HCT116 (cell line): ENCODE measurements at regions not wholly inside any gene's neighbourhood (a gene's known extent, or its start where the extent isn't known, plus 50 kb on each side); places are given as distances from the start of the nearest gene placed in this dataset.

Source experiments
- ATAC-seq: fragments of 200-7000 bp; cut with Tn5 transposase; 2 replicates; pipeline ENCODE4 v1.9.1; 2020; ENCODE audit warnings: mild to moderate bottlenecking, moderate library complexity
- BruUV-seq: library from RNA; stranded (reverse); fragments of 400-500 nt; replicated peaks from 2 replicates; lab custom pipeline; 2021; lab: Mats Ljungman, UMichigan
- CTCF ChIA-PET: fragments of 300-600 bp; sonication (Branson Sonifier 250); formaldehyde crosslinking; loops from one replicate; lab custom pipeline; 2021; ENCODE audit warnings: antibody characterized with exemption; lab: Charles Lee
- POLR2A ChIA-PET: fragments of 300-600, 350-600 bp; sonication (Branson Sonifier 250); formaldehyde crosslinking; loops from one replicate; lab custom pipeline; 2021; ENCODE audit warnings: antibody characterized with exemption; lab: Charles Lee
- RAD21 ChIA-PET, 2 experiments: fragments of 300-600 bp; sonication (Branson Sonifier 250); formaldehyde crosslinking; loops; one replicate each; lab custom pipeline; 2023; ENCODE audit warnings: low total read pairs in 2 of 2; ENCODE audit not compliant: uncharacterized antibody in 2 of 2, unreplicated experiment in 2 of 2, low non-redundant PET in 1 of 2; lab: Charles Lee
- DNase-seq: peaks from one replicate; pipeline ENCODE4 v3.0.0-alpha.2; 2010; ENCODE audit warnings: low read depth, low spot score
- H2AFZ ChIP-seq: fragments of 200-600 bp; shearing (Covaris generic), sonication (generic); 2 replicates; pipeline ENCODE4 v1.6.1; 2017; ENCODE audit warnings: low read depth, mixed run types, mixed read lengths, antibody characterized with exemption, low read length; ENCODE audit not compliant: poor library complexity, severe bottlenecking
- H3K27ac ChIP-seq: 2 replicates; pipeline ENCODE4 v1.5.1; 2012; ENCODE audit warnings: low read depth, low read length
- H3K27me3 ChIP-seq: fragments of 200-600 bp; sonication (generic); 2 replicates; pipeline ENCODE4 v1.6.1; 2016; ENCODE audit warnings: mixed run types, low read length, mixed read lengths; ENCODE audit not compliant: insufficient read depth
- H3K36me3 ChIP-seq, 2 experiments: fragments of 200-500 bp in 1 of 2; fragments of 200-600 bp in 1 of 2; sonication (Bioruptor generic) in 1 of 2; sonication (generic) in 1 of 2; 2 replicates each; pipeline versions ENCODE4 v1.5.1 to v1.6.1; 2014 to 2016; ENCODE audit warnings: low read length in 2 of 2, inconsistent platforms in 1 of 2, mixed read lengths in 1 of 2, mixed run types in 1 of 2; ENCODE audit not compliant: insufficient read depth in 2 of 2, control insufficient read depth in 1 of 2
- H3K4me1 ChIP-seq, 2 experiments: fragments of 200-600 bp in 1 of 2; sonication (generic) in 1 of 2; 2 replicates each; pipeline versions ENCODE4 v1.5.1 to v1.6.1; 2012 to 2017; ENCODE audit warnings: low read length in 2 of 2, inconsistent platforms in 1 of 2, mild to moderate bottlenecking in 1 of 2, mixed read lengths in 1 of 2, mixed run types in 1 of 2, moderate library complexity in 1 of 2; ENCODE audit not compliant: insufficient read depth in 2 of 2, control insufficient read depth in 1 of 2
- H3K4me2 ChIP-seq: fragments of 200-600 bp; sonication (generic); 2 replicates; pipeline ENCODE4 v1.6.1; 2017; ENCODE audit warnings: mixed run types, low read length, mixed read lengths
- H3K4me3 ChIP-seq, 2 experiments: fragments of 200-600 bp in 1 of 2; sonication (generic) in 1 of 2; replicated peaks in 1 of 2; 2 replicates each; pipeline ENCODE4 v1.5.1; 2011 to 2016; ENCODE audit warnings: low read length in 2 of 2, control low read depth in 1 of 2, low read depth in 1 of 2, mild to moderate bottlenecking in 1 of 2, mixed read lengths in 1 of 2, mixed run types in 1 of 2
- H3K79me2 ChIP-seq: fragments of 200-600 bp; sonication (generic); 2 replicates; pipeline ENCODE4 v1.6.1; 2017; ENCODE audit warnings: mild to moderate bottlenecking, mixed run types, low read length, moderate library complexity, mixed read lengths; ENCODE audit not compliant: insufficient read depth
- H3K9ac ChIP-seq: fragments of 200-600 bp; sonication (generic); 2 replicates; pipeline ENCODE4 v1.6.1; 2016; ENCODE audit warnings: low read length, mixed read lengths
- H3K9me2 ChIP-seq: fragments of 200-600 bp; sonication (generic), shearing (Covaris generic); 2 replicates; pipeline ENCODE4 v1.6.1; 2017; ENCODE audit warnings: mixed run types, mild to moderate bottlenecking, moderate library complexity; ENCODE audit not compliant: insufficient read depth
- H3K9me3 ChIP-seq, 2 experiments: fragments of 200-500 bp in 1 of 2; fragments of 200-600 bp in 1 of 2; sonication (Bioruptor generic) in 1 of 2; sonication (generic) in 1 of 2; 2 replicates each; pipeline ENCODE4 v1.6.1; 2014 to 2017; ENCODE audit warnings: low read length in 2 of 2, mixed read lengths in 2 of 2, inconsistent platforms in 1 of 2, low read depth in 1 of 2, mild to moderate bottlenecking in 1 of 2, mixed run types in 1 of 2, moderate library complexity in 1 of 2; ENCODE audit not compliant: control insufficient read depth in 1 of 2, insufficient read depth in 1 of 2
- H4K20me1 ChIP-seq: fragments of 200-600 bp; sonication (generic), shearing (Covaris generic); 2 replicates; pipeline ENCODE4 v1.6.1; 2017; ENCODE audit warnings: mixed run types, mild to moderate bottlenecking, moderate library complexity; ENCODE audit not compliant: insufficient read depth
- CEBPB ChIP-seq: IDR thresholded peaks from 2 replicates; pipeline ENCODE4 v1.6.1; 2012; ENCODE audit warnings: low read depth
- EGR1 ChIP-seq: IDR thresholded peaks from 2 replicates; pipeline ENCODE4 v1.6.1; 2012; ENCODE audit warnings: low read depth
- ELF1 ChIP-seq: IDR thresholded peaks from 2 replicates; pipeline ENCODE4 v1.6.1; 2012; ENCODE audit warnings: low read depth, borderline replicate concordance
- POLR2A ChIP-seq: IDR thresholded peaks from 2 replicates; pipeline ENCODE4 v1.7.0; 2011; ENCODE audit warnings: borderline replicate concordance; ENCODE audit not compliant: insufficient read depth, insufficient read length; ENCODE audit errors: extremely low read depth
- RAD21 ChIP-seq: IDR thresholded peaks from 2 replicates; pipeline ENCODE4 v1.6.1; 2012; ENCODE audit warnings: low read depth, mild to moderate bottlenecking
- SP1 ChIP-seq: IDR thresholded peaks from 2 replicates; pipeline ENCODE4 v1.6.1; 2012; ENCODE audit warnings: low read depth
- SRF ChIP-seq: IDR thresholded peaks from 2 replicates; pipeline ENCODE4 v1.6.1; 2012; ENCODE audit warnings: low read depth
- TCF7L2 ChIP-seq: IDR thresholded peaks from 2 replicates; pipeline ENCODE4 v1.7.0; 2011; ENCODE audit warnings: borderline replicate concordance, inconsistent platforms; ENCODE audit not compliant: insufficient read depth, insufficient read length; ENCODE audit errors: extremely low read depth
- ZFX ChIP-seq: fragments of 450-650 bp; IDR thresholded peaks from 2 replicates; pipeline ENCODE4 v1.6.1; 2017
- intact Hi-C: fragments of 100-400 bp; cut with micrococcal nuclease; formaldehyde crosslinking; loops from 2 replicates; pipeline ENCODE4 v1.10.0; 2022
- TF ChIP-seq, protein P1 (sequence below): IDR thresholded peaks from 2 replicates; pipeline ENCODE4 v1.6.1; 2012; ENCODE audit warnings: low read depth
- TF ChIP-seq, protein P2 (sequence below), 3 experiments: fragments of 200-600 bp in 1 of 3; sonication (generic) in 1 of 3; IDR thresholded peaks in 2 of 3; conservative IDR thresholded peaks in 1 of 3; 2 replicates each; pipeline ENCODE4 v1.5.1; 2012 to 2017; ENCODE audit warnings: low read depth in 2 of 3, low read length in 2 of 3, antibody characterized with exemption in 1 of 3, borderline replicate concordance in 1 of 3, control low read depth in 1 of 3, mild to moderate bottlenecking in 1 of 3, mixed read lengths in 1 of 3, mixed run types in 1 of 3, moderate library complexity in 1 of 3; ENCODE audit not compliant: insufficient read depth in 1 of 3
- TF ChIP-seq, protein P3 (sequence below): IDR thresholded peaks from 2 replicates; pipeline ENCODE4 v1.6.1; 2011; ENCODE audit warnings: mild to moderate bottlenecking, low read length, moderate library complexity; ENCODE audit not compliant: insufficient replicate concordance; ENCODE audit errors: extremely low read depth

DNA sequence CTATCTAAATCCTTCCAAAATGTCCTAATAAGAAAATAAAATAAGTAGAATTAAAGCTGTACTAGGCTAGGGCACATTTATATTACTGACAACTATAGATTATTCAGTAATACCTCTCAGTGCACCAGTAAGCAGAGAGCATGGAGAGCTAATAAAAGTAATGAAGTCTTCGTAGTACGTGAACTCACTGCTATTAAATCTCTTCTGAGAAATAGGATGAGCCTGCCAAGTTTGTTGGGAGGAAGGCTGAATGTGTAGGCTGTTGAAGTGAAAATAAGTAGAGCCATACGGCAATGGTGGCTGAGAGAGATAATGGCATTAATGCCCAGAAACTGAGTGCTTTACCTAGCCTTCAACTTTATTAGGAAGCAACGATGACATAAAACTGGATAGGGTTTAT is 73.9 kb upstream of the NR5A2 start:
- ChIA-PET RAD21 (no interaction called here), POLR2A (no interaction called here)

DNA sequence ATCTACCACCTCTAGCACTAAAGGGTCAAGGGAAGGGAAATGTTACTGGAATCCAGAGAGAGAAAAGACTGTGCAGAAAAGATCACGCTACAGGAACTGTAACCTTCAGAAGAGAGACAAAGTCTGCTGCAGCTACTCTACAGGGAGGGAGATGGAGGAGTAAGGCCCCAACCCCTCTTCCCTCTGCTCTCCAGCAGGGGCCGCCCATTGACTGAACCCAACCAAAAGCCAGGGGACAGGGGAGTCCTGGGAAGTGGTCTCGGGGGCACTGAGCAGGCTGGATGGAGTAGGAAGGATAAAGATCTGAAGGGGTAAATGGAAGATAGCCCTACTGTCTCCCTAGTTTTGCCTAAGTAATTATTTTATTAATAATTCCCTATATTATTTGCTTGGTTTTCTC is 72.8 kb upstream of the NR5A2 start:
- no peak overlapping the region for H3K9ac ChIP-seq
- H3K9me3 ChIP-seq = no peaks in the 10 kb centered on the region
- H3K4me1 ChIP-seq = no peaks in the 10 kb centered on the region
- no peaks in the 10 kb centered on the region for H3K36me3 ChIP-seq
- no TSS peak for BruUV-seq
- no peaks in the 10 kb centered on the region for H3K79me2 ChIP-seq
- ATAC-seq (peak; percentile 78), DNase-seq (no peak)
- H3K9me2 ChIP-seq = no peaks in the 10 kb centered on the region
- ChIA-PET CTCF (interaction anchor here (1.7 kb wide), 1 partner anchor 321 kb away, joined by 4 read pairs; no protein-coding TSS in a partner anchor), POLR2A (interaction anchor here (0.6 kb wide), 1 partner anchor 128 kb away, joined by 3 read pairs; no protein-coding TSS in a partner anchor), RAD21 (no interaction called here)
- no peak overlapping the region for H3K4me3 ChIP-seq
- TF ChIP-seq, protein P1, sequence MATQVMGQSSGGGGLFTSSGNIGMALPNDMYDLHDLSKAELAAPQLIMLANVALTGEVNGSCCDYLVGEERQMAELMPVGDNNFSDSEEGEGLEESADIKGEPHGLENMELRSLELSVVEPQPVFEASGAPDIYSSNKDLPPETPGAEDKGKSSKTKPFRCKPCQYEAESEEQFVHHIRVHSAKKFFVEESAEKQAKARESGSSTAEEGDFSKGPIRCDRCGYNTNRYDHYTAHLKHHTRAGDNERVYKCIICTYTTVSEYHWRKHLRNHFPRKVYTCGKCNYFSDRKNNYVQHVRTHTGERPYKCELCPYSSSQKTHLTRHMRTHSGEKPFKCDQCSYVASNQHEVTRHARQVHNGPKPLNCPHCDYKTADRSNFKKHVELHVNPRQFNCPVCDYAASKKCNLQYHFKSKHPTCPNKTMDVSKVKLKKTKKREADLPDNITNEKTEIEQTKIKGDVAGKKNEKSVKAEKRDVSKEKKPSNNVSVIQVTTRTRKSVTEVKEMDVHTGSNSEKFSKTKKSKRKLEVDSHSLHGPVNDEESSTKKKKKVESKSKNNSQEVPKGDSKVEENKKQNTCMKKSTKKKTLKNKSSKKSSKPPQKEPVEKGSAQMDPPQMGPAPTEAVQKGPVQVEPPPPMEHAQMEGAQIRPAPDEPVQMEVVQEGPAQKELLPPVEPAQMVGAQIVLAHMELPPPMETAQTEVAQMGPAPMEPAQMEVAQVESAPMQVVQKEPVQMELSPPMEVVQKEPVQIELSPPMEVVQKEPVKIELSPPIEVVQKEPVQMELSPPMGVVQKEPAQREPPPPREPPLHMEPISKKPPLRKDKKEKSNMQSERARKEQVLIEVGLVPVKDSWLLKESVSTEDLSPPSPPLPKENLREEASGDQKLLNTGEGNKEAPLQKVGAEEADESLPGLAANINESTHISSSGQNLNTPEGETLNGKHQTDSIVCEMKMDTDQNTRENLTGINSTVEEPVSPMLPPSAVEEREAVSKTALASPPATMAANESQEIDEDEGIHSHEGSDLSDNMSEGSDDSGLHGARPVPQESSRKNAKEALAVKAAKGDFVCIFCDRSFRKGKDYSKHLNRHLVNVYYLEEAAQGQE = no peak
- TF ChIP-seq EGR1 (no peak), RAD21 (peak; percentile 56), TCF7L2 (no peak), SRF (no peak), POLR2A (no peak), SP1 (no peak), ZFX (peak; percentile 21; the same call in 1 of the 2 replicates), CEBPB (no peak), ELF1 (no peak)
- TF ChIP-seq, protein P2, sequence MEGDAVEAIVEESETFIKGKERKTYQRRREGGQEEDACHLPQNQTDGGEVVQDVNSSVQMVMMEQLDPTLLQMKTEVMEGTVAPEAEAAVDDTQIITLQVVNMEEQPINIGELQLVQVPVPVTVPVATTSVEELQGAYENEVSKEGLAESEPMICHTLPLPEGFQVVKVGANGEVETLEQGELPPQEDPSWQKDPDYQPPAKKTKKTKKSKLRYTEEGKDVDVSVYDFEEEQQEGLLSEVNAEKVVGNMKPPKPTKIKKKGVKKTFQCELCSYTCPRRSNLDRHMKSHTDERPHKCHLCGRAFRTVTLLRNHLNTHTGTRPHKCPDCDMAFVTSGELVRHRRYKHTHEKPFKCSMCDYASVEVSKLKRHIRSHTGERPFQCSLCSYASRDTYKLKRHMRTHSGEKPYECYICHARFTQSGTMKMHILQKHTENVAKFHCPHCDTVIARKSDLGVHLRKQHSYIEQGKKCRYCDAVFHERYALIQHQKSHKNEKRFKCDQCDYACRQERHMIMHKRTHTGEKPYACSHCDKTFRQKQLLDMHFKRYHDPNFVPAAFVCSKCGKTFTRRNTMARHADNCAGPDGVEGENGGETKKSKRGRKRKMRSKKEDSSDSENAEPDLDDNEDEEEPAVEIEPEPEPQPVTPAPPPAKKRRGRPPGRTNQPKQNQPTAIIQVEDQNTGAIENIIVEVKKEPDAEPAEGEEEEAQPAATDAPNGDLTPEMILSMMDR (IDR thresholded peaks at IDR 0.05 in 2 of 3, conservative IDR thresholded peaks at IDR 0.05 in 1 of 3; ENCODE audit: borderline replicate concordance in 1 of 3, insufficient read depth in 1 of 3, low read depth in 2 of 3, low read length in 2 of 3) = peak; percentile 15 to 55 (median 53); a peak in 4 of 6 replicates
- TF ChIP-seq, protein P3, sequence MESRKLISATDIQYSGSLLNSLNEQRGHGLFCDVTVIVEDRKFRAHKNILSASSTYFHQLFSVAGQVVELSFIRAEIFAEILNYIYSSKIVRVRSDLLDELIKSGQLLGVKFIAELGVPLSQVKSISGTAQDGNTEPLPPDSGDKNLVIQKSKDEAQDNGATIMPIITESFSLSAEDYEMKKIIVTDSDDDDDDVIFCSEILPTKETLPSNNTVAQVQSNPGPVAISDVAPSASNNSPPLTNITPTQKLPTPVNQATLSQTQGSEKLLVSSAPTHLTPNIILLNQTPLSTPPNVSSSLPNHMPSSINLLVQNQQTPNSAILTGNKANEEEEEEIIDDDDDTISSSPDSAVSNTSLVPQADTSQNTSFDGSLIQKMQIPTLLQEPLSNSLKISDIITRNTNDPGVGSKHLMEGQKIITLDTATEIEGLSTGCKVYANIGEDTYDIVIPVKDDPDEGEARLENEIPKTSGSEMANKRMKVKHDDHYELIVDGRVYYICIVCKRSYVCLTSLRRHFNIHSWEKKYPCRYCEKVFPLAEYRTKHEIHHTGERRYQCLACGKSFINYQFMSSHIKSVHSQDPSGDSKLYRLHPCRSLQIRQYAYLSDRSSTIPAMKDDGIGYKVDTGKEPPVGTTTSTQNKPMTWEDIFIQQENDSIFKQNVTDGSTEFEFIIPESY = no peak
- peak overlapping the region; percentile 2 for H2AFZ ChIP-seq
- H4K20me1 ChIP-seq = no peaks in the 10 kb centered on the region
- intact Hi-C loops = no loop called here
- H3K27me3 ChIP-seq = no peaks in the 10 kb centered on the region
- H3K27ac ChIP-seq = no peak overlapping the region
- H3K4me2 ChIP-seq = no peak overlapping the region

More for the DNA sequence above, 73.9 kb upstream of the NR5A2 start:
- H3K4me1 ChIP-seq = peaks cover 0 to 8% of the 10 kb centered on the region in 2 experiments; a peak in 2 of 4 replicates
- no peak overlapping the region for H3K4me2 ChIP-seq
- no peak overlapping the region for H3K27ac ChIP-seq
- no peak overlapping the region for H3K4me3 ChIP-seq
- H2AFZ ChIP-seq = no peak overlapping the region
- no peaks in the 10 kb centered on the region for H3K9me2 ChIP-seq
- no TSS peak for BruUV-seq
- intact Hi-C loops = no loop called here
- no peaks in the 10 kb centered on the region for H3K79me2 ChIP-seq
- no peaks in the 10 kb centered on the region for H3K27me3 ChIP-seq
- CTCF ChIA-PET = no interaction called here
- DNase-seq (no peak), ATAC-seq (no peak)
- H3K9ac ChIP-seq = no peak overlapping the region
- H3K9me3 ChIP-seq = no peaks in the 10 kb centered on the region
- no peak for TF ChIP-seq ZFX
- no peaks in the 10 kb centered on the region for H3K36me3 ChIP-seq
- no peaks in the 10 kb centered on the region for H4K20me1 ChIP-seq
